ENCODE measurements at regions not wholly inside any gene's neighbourhood (a gene's known extent, or its start where the extent isn't known, plus 50 kb on each side); places are given as distances from the start of the nearest gene placed in this dataset.
A peak's percentile ranks its signal among the peaks of the same experiment; 100 is the strongest.
"Not testable (repeated sequence)": the region's sequence is repeated elsewhere in the genome, so short reads cannot be mapped to it uniquely, and the experiment has no call there.

GRCh38 chr3:75118779-75119178 lies 504.3 kb upstream of the CNTN3 start:
- DNase-seq (ENCODE audit: low read depth in 2 of 2, low spot score in 1 of 2) = no peak

- no peak for DNase-seq (ENCODE audit: low read depth in 2 of 2, low spot score in 1 of 2)
Measured at GRCh38 chr3:75126556-75126955, 512.1 kb upstream of the CNTN3 start.

GRCh38 chr3:75129101-75129500 lies 514.6 kb upstream of the CNTN3 start:
- DNase-seq (ENCODE audit: low read depth in 2 of 2, low spot score in 1 of 2) = no peak

GRCh38 chr3:75136100-75136897 lies 521.8 kb upstream of the CNTN3 start:
- no peak for DNase-seq (ENCODE audit: low read depth in 2 of 2, low spot score in 1 of 2)

GRCh38 chr3:75138345-75138744 lies 523.9 kb upstream of the CNTN3 start:
- no peak for DNase-seq (ENCODE audit: low read depth in 2 of 2, low spot score in 1 of 2)

GRCh38 chr3:75140904-75141615 lies 523.1 kb upstream of the FRG2C start:
- no peak for DNase-seq (ENCODE audit: low read depth in 2 of 2, low spot score in 1 of 2)

- DNase-seq (ENCODE audit: low read depth in 2 of 2, low spot score in 1 of 2) = no peak
Measured at GRCh38 chr3:75144406-75144805, 519.7 kb upstream of the FRG2C start.

- DNase-seq (ENCODE audit: low read depth in 2 of 2, low spot score in 1 of 2) = no peak
Measured at GRCh38 chr3:75171630-75172230, 492.4 kb upstream of the FRG2C start.

- no peak for DNase-seq (ENCODE audit: low read depth in 2 of 2, low spot score in 1 of 2)
Measured at GRCh38 chr3:75176937-75177336, 487.2 kb upstream of the FRG2C start.

- no peak for DNase-seq (ENCODE audit: low read depth in 2 of 2, low spot score in 1 of 2)
Measured at GRCh38 chr3:75180235-75180944, 483.7 kb upstream of the FRG2C start.

GRCh38 chr3:75180945-75181298 lies 483.2 kb upstream of the FRG2C start:
- no peak for DNase-seq (ENCODE audit: low read depth in 2 of 2, low spot score in 1 of 2)

GRCh38 chr3:75188962-75189361 lies 475.2 kb upstream of the FRG2C start:
- DNase-seq (ENCODE audit: low read depth in 2 of 2, low spot score in 1 of 2) = no peak

GRCh38 chr3:75192146-75192616 lies 471.9 kb upstream of the FRG2C start:
- DNase-seq (ENCODE audit: low read depth in 2 of 2, low spot score in 1 of 2) = peak; percentile 1 to 11

GRCh38 chr3:75193797-75194196 lies 470.3 kb upstream of the FRG2C start:
- DNase-seq (ENCODE audit: low read depth in 2 of 2, low spot score in 1 of 2) = no peak

- not testable (repeated sequence) for DNase-seq (ENCODE audit: low read depth in 2 of 2, low spot score in 1 of 2)
Measured at GRCh38 chr3:75214332-75214731, 449.8 kb upstream of the FRG2C start.

GRCh38 chr3:75218577-75218976 lies 445.6 kb upstream of the FRG2C start:
- DNase-seq (ENCODE audit: low read depth in 2 of 2, low spot score in 1 of 2) = no peak

GRCh38 chr3:75220932-75221331 lies 443.2 kb upstream of the FRG2C start:
- no peak for DNase-seq (ENCODE audit: low read depth in 2 of 2, low spot score in 1 of 2)

- DNase-seq (ENCODE audit: low read depth in 2 of 2, low spot score in 1 of 2) = no peak
Measured at GRCh38 chr3:75224412-75224811, 439.7 kb upstream of the FRG2C start.

- DNase-seq (ENCODE audit: low read depth in 2 of 2, low spot score in 1 of 2) = no peak
Measured at GRCh38 chr3:75232216-75232615, 431.9 kb upstream of the FRG2C start.

GRCh38 chr3:75235631-75236030 lies 428.5 kb upstream of the FRG2C start:
- no peak for DNase-seq (ENCODE audit: low read depth in 2 of 2, low spot score in 1 of 2)

GRCh38 chr3:75237053-75237452 lies 427.1 kb upstream of the FRG2C start:
- no peak for DNase-seq (ENCODE audit: low read depth in 2 of 2, low spot score in 1 of 2)

- no peak for DNase-seq (ENCODE audit: low read depth in 2 of 2, low spot score in 1 of 2)
Measured at GRCh38 chr3:75237477-75237876, 426.7 kb upstream of the FRG2C start.
